ENCODE measurements at regions not wholly inside any gene's neighbourhood (a gene's known extent, or its start where the extent isn't known, plus 50 kb on each side); places are given as distances from the start of the nearest gene placed in this dataset.
"Not testable (repeated sequence)": the region's sequence is repeated elsewhere in the genome, so short reads cannot be mapped to it uniquely, and the experiment has no call there.

DNA sequence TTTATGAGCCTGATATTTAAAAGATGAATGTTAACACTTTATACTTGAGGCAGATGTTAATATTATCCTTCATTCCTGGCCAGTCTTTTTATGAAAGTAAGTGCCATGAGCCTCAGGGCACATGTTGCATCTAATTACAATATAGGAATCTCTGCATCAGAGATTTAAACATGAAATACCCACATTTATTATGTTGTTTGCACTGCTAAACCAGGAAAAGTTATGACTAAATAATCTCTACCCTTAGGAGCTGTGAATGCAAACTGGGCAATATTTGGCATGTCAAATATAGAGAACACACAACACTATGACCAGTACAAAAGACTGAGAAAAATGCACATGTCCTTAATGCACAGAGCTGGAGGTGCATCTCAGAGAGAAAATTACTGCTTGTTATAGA, 526.1 kb upstream of the GRAMD2B start:
- TF ChIP-seq, protein P1, sequence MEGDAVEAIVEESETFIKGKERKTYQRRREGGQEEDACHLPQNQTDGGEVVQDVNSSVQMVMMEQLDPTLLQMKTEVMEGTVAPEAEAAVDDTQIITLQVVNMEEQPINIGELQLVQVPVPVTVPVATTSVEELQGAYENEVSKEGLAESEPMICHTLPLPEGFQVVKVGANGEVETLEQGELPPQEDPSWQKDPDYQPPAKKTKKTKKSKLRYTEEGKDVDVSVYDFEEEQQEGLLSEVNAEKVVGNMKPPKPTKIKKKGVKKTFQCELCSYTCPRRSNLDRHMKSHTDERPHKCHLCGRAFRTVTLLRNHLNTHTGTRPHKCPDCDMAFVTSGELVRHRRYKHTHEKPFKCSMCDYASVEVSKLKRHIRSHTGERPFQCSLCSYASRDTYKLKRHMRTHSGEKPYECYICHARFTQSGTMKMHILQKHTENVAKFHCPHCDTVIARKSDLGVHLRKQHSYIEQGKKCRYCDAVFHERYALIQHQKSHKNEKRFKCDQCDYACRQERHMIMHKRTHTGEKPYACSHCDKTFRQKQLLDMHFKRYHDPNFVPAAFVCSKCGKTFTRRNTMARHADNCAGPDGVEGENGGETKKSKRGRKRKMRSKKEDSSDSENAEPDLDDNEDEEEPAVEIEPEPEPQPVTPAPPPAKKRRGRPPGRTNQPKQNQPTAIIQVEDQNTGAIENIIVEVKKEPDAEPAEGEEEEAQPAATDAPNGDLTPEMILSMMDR (IDR thresholded peaks at IDR 0.05), result no peak
- Histone ChIP-seq H3K4me3 (no peak overlapping the region), H3K27me3 (ENCODE audit: low read depth) (no peaks in the 10 kb centered on the region), H3K4me1 (no peaks in the 10 kb centered on the region), H3K36me3 (no peaks in the 10 kb centered on the region), H3K27ac (no peak overlapping the region), H3K9me3 (no peaks in the 10 kb centered on the region)
- no peak for ATAC-seq
- intact Hi-C loops (cut with DNase I), result no loop called here
- no peak for DNase-seq

DNA sequence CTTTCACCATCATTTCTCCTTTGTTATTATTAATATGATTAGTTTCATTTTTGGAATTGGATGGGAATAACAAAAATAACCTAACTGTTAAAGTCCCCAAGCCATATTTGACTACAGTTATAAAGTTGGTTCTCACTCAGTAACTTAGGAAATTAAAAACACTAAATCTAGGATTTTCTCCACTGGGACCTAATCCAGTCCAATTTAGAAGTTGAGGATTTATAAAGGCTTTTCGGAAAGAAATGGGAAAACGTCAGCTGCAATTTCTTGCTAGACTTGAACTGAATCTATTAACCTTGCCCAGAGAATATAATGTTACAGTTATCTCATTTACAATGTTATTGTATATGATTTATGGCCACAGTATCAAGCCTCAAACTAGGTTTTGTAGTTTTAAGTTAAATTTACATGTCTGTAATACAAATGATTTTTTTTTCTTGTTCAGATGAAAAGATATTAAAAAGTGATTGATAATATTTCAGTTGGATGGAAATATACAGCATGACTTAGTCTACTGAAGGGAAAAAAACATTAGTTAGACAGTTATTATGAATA, 524.3 kb upstream of the GRAMD2B start:
- no peaks in the 10 kb centered on the region for H3K9me3 ChIP-seq
- intact Hi-C loops (cut with DNase I), result no loop called here
- no peaks in the 10 kb centered on the region for H3K4me1 ChIP-seq
- no peak overlapping the region for H3K27ac ChIP-seq
- no peak for ATAC-seq
- no peak overlapping the region for H3K4me3 ChIP-seq
- no peak for DNase-seq
- H3K27me3 ChIP-seq (ENCODE audit: low read depth), result no peaks in the 10 kb centered on the region
- no peaks in the 10 kb centered on the region for H3K36me3 ChIP-seq
- TF ChIP-seq, protein P1 (IDR thresholded peaks at IDR 0.05), result no peak

DNA sequence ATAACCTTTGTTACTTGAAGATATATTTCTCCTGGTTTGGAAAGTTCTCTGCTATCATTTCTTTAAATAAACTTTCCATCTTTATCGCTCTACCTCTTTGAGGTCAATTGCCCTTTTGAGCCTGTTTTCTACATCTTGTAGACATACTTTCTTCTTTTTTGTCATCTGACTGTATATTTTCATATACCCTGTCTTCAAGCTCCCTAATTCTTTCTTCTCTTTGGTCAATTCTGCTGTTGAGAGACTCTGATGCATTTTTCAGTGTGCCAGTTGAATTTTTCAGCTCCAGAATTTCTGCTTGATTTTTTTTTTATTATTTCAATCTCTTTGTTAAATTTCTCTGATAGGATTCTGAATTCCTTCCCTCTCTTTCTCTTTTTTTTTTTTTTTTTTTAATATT, 511.2 kb upstream of the GRAMD2B start:
- no peaks in the 10 kb centered on the region for H3K36me3 ChIP-seq
- H3K4me3 ChIP-seq, result no peak overlapping the region
- no peak overlapping the region for H3K27ac ChIP-seq
- TF ChIP-seq, protein P1 (IDR thresholded peaks at IDR 0.05), result no peak
- ATAC-seq (no peak), DNase-seq (no peak)
- H3K9me3 ChIP-seq, result peaks cover 6% of the 10 kb centered on the region
- intact Hi-C loops (cut with DNase I), result no loop called here
- H3K27me3 ChIP-seq (ENCODE audit: low read depth), result no peaks in the 10 kb centered on the region
- no peaks in the 10 kb centered on the region for H3K4me1 ChIP-seq

DNA sequence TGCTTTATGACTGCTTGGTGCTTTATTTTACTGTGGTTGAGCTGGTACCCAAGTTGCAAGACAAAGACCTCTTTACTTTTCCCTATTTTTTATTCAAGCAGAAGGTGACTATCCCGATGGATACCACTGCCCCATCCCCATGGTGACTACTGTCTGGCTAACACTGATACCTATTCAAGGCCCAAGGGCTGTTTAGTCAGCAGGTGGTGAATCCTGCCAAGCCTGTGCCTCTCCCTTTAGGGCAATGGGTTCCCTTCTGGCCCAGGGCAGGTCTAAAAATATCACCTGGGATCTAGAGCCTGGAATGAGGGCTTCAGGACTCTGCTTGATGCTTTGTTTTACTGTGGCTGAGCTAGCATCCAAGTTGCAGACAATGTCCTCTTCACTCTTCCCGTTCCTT, 510.0 kb upstream of the GRAMD2B start:
- Histone ChIP-seq H3K27ac (no peak overlapping the region), H3K27me3 (ENCODE audit: low read depth) (no peaks in the 10 kb centered on the region), H3K4me3 (no peak overlapping the region), H3K36me3 (no peaks in the 10 kb centered on the region), H3K4me1 (no peaks in the 10 kb centered on the region), H3K9me3 (peaks cover 6% of the 10 kb centered on the region)
- intact Hi-C loops (cut with DNase I), result no loop called here
- ATAC-seq (no peak), DNase-seq (no peak)
- TF ChIP-seq, protein P1 (IDR thresholded peaks at IDR 0.05), result no peak

DNA sequence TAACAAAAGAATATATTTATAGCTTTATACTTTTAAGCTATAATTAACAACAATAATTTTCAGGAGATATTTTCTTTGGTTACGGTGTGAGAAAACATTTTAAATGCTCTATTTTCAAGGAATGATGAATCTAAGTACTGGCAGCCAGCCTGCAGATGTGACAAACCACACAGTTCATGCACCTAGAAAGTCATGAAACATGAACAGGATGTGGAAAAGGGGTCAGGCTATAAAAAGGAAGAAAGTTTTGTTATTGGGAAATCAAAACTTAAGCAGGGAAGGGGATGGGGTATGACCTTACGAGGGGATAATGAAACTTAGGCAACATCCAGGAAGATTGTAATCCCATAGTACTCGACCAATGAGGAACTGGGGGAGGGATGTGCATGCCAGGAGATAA, 508.7 kb upstream of the GRAMD2B start:
- peaks cover 6% of the 10 kb centered on the region for H3K9me3 ChIP-seq
- no peaks in the 10 kb centered on the region for H3K27me3 ChIP-seq (ENCODE audit: low read depth)
- TF ChIP-seq, protein P1 (IDR thresholded peaks at IDR 0.05), result no peak
- no peak for ATAC-seq
- H3K4me1 ChIP-seq, result no peaks in the 10 kb centered on the region
- no peak overlapping the region for H3K27ac ChIP-seq
- H3K36me3 ChIP-seq, result no peaks in the 10 kb centered on the region
- no peak overlapping the region for H3K4me3 ChIP-seq
- intact Hi-C loops (cut with DNase I), result no loop called here
- DNase-seq, result no peak

DNA sequence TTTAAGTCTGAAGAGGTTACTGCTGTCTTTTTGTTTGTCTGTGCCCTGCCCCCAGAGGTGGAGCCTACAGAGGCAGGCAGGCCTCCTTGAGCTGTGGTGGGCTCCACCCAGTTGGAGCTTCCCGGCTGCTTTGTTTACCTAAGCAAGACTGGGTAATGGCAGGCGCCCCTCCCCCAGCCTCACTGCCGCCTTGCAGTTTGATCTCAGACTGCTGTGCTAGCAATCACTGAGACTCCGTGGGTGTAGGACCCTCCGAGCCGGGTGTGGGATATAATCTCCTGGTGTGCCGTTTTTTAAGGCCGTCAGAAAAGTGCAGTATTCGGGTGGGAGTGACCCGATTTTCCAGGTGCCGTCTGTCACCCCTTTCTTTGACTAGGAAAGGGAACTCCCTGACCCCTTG, 499.3 kb upstream of the GRAMD2B start:
- H3K36me3 ChIP-seq; ATAC-seq; intact Hi-C loops (cut with DNase I); H3K27ac ChIP-seq; H3K4me1 ChIP-seq; H3K4me3 ChIP-seq; H3K9me3 ChIP-seq; DNase-seq; H3K27me3 ChIP-seq (ENCODE audit: low read depth): not testable (repeated sequence)
